Thymus (tissue), 11 donors: ENCODE measurements at regions not wholly inside any gene's neighbourhood (a gene's known extent, or its start where the extent isn't known, plus 50 kb on each side); places are given as distances from the start of the nearest gene placed in this dataset.
"Not testable (repeated sequence)": the region's sequence is repeated elsewhere in the genome, so short reads cannot be mapped to it uniquely, and the experiment has no call there.

Experiments used
- DNase-seq, 9 donors: peaks; one replicate each; pipeline ENCODE4 v3.0.0-alpha.2; 2013; ENCODE audit warnings: low spot score in 9 of 9, low read depth in 6 of 9, missing footprints in 1 of 9
- H3K27ac ChIP-seq, 2 donors: one replicate each; pipeline ENCODE4 v1.5.1; 2013; ENCODE audit warnings: control low read depth in 1 of 2, low read depth in 1 of 2, low read length in 1 of 2, mild to moderate bottlenecking in 1 of 2, moderate library complexity in 1 of 2
- H3K27me3 ChIP-seq, 2 donors: one replicate each; pipeline ENCODE4 v1.5.1; 2013; ENCODE audit warnings: low read length in 1 of 2; ENCODE audit not compliant: control insufficient read depth in 2 of 2, insufficient read depth in 1 of 2
- H3K36me3 ChIP-seq, 2 donors: one replicate each; pipeline ENCODE4 v1.5.1; 2013; ENCODE audit warnings: low read length in 1 of 2, mild to moderate bottlenecking in 1 of 2, moderate library complexity in 1 of 2; ENCODE audit not compliant: control insufficient read depth in 2 of 2, insufficient read depth in 2 of 2
- H3K4me1 ChIP-seq, 2 donors: one replicate each; pipeline ENCODE4 v1.5.1; 2013; ENCODE audit warnings: low read length in 2 of 2; ENCODE audit not compliant: control insufficient read depth in 2 of 2, insufficient read depth in 2 of 2
- H3K4me3 ChIP-seq, 2 donors: one replicate each; pipeline ENCODE4 v1.5.1; 2013; ENCODE audit warnings: low read length in 2 of 2, control low read depth in 1 of 2, mild to moderate bottlenecking in 1 of 2
- H3K9me3 ChIP-seq, 2 donors: one replicate each; pipeline ENCODE4 v1.5.1; 2013; ENCODE audit warnings: low read length in 1 of 2, mild to moderate bottlenecking in 1 of 2; ENCODE audit not compliant: control insufficient read depth in 2 of 2, insufficient read depth in 1 of 2
- WGBS: extraction: QIAGEN DNeasy Blood & Tissue Kit; methylation state at CpG from one replicate; pipeline ENCODE4 v1.1.7; 2013; 5-methylcytosine and 5-hydroxymethylcytosine counted together
- donor health status: healthy.

- DNase-seq, result no peak
- Histone ChIP-seq H3K36me3 (no peaks in the 10 kb centered on the region), H3K27me3 (no peaks in the 10 kb centered on the region), H3K27ac (no peak overlapping the region), H3K4me3 (no peak overlapping the region), H3K4me1 (no peaks in the 10 kb centered on the region), H3K9me3 (peaks cover 0 to 6% of the 10 kb centered on the region in 2 donors)
- 96% methylated on average over 3 of the region's 3 CpGs for WGBS
Measured at GRCh38 chr5:82540301-82540700, 262.1 kb upstream of the RPS23 start.

GRCh38 chr5:82538339-82539034 lies 260.3 kb upstream of the RPS23 start:
- 93% methylated on average over 5 of the region's 5 CpGs for whole genome bisulfite sequencing
- no peak for DNase-seq
- no peaks in the 10 kb centered on the region for H3K27me3 ChIP-seq
- no peaks in the 10 kb centered on the region for H3K4me1 ChIP-seq
- H3K36me3 ChIP-seq, result no peaks in the 10 kb centered on the region
- no peak overlapping the region for H3K27ac ChIP-seq
- no peak overlapping the region for H3K4me3 ChIP-seq
- H3K9me3 ChIP-seq, result no peaks in the 10 kb centered on the region

GRCh38 chr5:82537687-82538306 lies 259.6 kb upstream of the RPS23 start:
- H3K27ac ChIP-seq, result no peak overlapping the region
- WGBS, result 97% methylated on average over 10 of the region's 10 CpGs
- no peak for DNase-seq
- no peaks in the 10 kb centered on the region for H3K4me1 ChIP-seq
- no peaks in the 10 kb centered on the region for H3K9me3 ChIP-seq
- H3K36me3 ChIP-seq, result no peaks in the 10 kb centered on the region
- H3K27me3 ChIP-seq, result no peaks in the 10 kb centered on the region
- H3K4me3 ChIP-seq, result no peak overlapping the region

- no peak overlapping the region for H3K4me3 ChIP-seq
- peaks cover 0 to 11% of the 10 kb centered on the region in 2 donors for H3K9me3 ChIP-seq
- no peaks in the 10 kb centered on the region for H3K36me3 ChIP-seq
- no peak for DNase-seq
- H3K27me3 ChIP-seq, result no peaks in the 10 kb centered on the region
- whole genome bisulfite sequencing, result 95% methylated on average over 1 of the region's 1 CpG
- H3K27ac ChIP-seq, result no peak overlapping the region
- H3K4me1 ChIP-seq, result no peaks in the 10 kb centered on the region
Measured at GRCh38 chr5:82534986-82535385, 256.8 kb upstream of the RPS23 start.

- H3K36me3 ChIP-seq, H3K27ac ChIP-seq, DNase-seq, H3K27me3 ChIP-seq, H3K4me1 ChIP-seq, H3K4me3 ChIP-seq: not testable (repeated sequence)
- H3K9me3 ChIP-seq, result peaks cover 0 to 11% of the 10 kb centered on the region in 2 donors
- 94% methylated on average over 2 of the region's 2 CpGs for WGBS
Measured at GRCh38 chr5:82532075-82532474, 253.9 kb upstream of the RPS23 start.

- DNase-seq, result no peak
- H3K36me3 ChIP-seq, result no peaks in the 10 kb centered on the region
- no peaks in the 10 kb centered on the region for H3K4me1 ChIP-seq
- no peak overlapping the region for H3K27ac ChIP-seq
- no peak overlapping the region for H3K4me3 ChIP-seq
- H3K9me3 ChIP-seq, result peaks cover 0 to under 1% of the 10 kb centered on the region in 2 donors
- 98% methylated on average over 2 of the region's 2 CpGs for WGBS
- no peaks in the 10 kb centered on the region for H3K27me3 ChIP-seq
Measured at GRCh38 chr5:82526540-82526939, 248.4 kb upstream of the RPS23 start.

GRCh38 chr5:82525626-82526025 lies 247.5 kb upstream of the RPS23 start:
- Histone ChIP-seq H3K4me3 (no peak overlapping the region), H3K36me3 (no peaks in the 10 kb centered on the region), H3K27ac (no peak overlapping the region), H3K9me3 (no peaks in the 10 kb centered on the region), H3K4me1 (no peaks in the 10 kb centered on the region), H3K27me3 (no peaks in the 10 kb centered on the region)
- WGBS, result 95% methylated on average over 3 of the region's 3 CpGs
- DNase-seq, result no peak

- DNase-seq, result no peak
- Histone ChIP-seq H3K27me3 (no peaks in the 10 kb centered on the region), H3K9me3 (no peaks in the 10 kb centered on the region), H3K4me1 (no peaks in the 10 kb centered on the region), H3K36me3 (no peaks in the 10 kb centered on the region), H3K27ac (no peak overlapping the region), H3K4me3 (no peak overlapping the region)
- 96% methylated on average over 2 of the region's 2 CpGs for WGBS
Measured at GRCh38 chr5:82523633-82524032, 245.5 kb upstream of the RPS23 start.

- no peaks in the 10 kb centered on the region for H3K9me3 ChIP-seq
- no peaks in the 10 kb centered on the region for H3K27me3 ChIP-seq
- no peaks in the 10 kb centered on the region for H3K4me1 ChIP-seq
- 90% methylated on average over 7 of the region's 7 CpGs for WGBS
- H3K4me3 ChIP-seq, result no peak overlapping the region
- no peaks in the 10 kb centered on the region for H3K36me3 ChIP-seq
- DNase-seq, result no peak
- H3K27ac ChIP-seq, result no peak overlapping the region
Measured at GRCh38 chr5:82522897-82523296, 244.7 kb upstream of the RPS23 start.
